ENCODE measurements at regions not wholly inside any gene's neighbourhood (a gene's known extent, or its start where the extent isn't known, plus 50 kb on each side); places are given as distances from the start of the nearest gene placed in this dataset.
A peak's percentile ranks its signal among the peaks of the same experiment; 100 is the strongest.

DNA sequence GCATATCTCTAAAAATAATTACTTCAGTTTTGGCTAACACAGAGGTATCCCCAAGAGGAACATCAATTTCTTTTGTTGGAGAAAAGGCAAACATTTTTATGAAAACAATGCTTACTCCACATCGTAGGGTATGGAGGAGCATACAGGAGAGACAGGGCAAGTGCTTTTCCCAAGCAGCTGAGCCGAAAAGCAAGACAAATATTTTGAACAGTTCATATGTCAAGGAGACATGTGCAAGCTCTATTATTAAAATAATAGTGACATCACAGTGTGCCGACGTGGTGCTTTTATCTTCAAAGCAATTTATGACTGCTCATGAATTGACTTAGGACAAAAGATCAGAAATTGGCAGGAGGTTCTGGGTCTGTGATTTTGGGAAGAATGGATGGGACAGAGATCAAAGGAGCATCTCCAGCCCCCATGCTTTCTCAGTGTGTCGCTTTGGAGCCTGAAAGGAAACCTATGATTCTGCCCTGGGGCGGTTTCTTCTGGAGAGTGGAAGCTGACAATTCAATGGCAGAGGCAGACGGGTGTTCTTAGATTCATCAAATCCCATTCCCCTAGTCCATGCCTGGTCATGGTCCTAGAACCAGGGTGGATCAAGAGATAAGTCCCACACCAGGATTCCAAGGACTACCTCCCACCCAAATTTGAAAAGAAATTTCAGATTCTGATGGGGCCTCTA is 97.1 kb downstream of the JCAD start:
- TF ChIP-seq, protein P1, sequence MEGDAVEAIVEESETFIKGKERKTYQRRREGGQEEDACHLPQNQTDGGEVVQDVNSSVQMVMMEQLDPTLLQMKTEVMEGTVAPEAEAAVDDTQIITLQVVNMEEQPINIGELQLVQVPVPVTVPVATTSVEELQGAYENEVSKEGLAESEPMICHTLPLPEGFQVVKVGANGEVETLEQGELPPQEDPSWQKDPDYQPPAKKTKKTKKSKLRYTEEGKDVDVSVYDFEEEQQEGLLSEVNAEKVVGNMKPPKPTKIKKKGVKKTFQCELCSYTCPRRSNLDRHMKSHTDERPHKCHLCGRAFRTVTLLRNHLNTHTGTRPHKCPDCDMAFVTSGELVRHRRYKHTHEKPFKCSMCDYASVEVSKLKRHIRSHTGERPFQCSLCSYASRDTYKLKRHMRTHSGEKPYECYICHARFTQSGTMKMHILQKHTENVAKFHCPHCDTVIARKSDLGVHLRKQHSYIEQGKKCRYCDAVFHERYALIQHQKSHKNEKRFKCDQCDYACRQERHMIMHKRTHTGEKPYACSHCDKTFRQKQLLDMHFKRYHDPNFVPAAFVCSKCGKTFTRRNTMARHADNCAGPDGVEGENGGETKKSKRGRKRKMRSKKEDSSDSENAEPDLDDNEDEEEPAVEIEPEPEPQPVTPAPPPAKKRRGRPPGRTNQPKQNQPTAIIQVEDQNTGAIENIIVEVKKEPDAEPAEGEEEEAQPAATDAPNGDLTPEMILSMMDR (IDR thresholded peaks at IDR 0.05; ENCODE audit: low read length, missing control alignments): no peak
- no peak overlapping the region for H3K4me3 ChIP-seq (replicated peaks; ENCODE audit: low read depth, low read length)
- no peak for DNase-seq (ENCODE audit: low read depth)

DNA sequence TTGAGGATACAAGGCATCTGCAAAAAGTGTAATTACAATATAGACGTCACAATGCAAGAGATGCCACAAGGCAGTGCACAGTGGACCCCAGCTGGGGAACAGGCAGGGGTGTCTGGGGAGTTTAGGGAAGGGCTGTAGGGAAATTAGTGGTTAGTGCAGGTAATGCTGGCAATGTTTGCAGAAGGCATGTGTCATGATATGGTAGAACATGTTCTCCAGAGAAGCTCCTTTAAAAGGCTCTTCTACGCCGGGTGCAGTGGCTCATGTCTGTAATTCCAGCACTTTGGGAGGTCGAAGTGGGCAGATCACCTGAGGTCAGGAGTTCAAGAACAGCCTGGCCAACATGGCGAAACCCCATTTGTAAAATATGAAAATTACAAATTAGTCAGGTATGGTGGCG is 98.0 kb downstream of the JCAD start:
- no peak overlapping the region for H3K4me3 ChIP-seq (replicated peaks; ENCODE audit: low read depth, low read length)
- TF ChIP-seq, protein P1 (IDR thresholded peaks at IDR 0.05; ENCODE audit: low read length, missing control alignments): no peak
- no peak for DNase-seq (ENCODE audit: low read depth)

DNA sequence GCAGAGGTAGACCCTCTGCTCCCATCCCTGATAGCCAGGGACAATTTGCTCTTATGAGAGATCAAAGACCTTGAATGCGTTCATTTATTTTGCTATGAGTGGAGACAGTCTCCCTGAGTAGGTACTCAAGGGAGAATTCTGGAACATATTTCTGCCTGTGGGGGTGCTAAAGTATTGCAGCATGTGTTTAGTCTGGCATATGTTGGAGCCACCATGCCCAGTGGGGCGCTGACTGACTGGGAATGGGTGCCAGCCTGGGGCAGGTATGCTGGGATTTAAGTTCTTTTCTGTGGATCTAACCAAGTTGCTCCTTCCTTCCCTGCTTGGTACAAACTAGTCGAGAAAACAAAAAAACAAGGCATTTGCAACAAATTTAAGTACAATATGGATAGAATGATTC is 99.1 kb downstream of the JCAD start:
- TF ChIP-seq, protein P1 (IDR thresholded peaks at IDR 0.05; ENCODE audit: low read length, missing control alignments): no peak
- H3K4me3 ChIP-seq (replicated peaks; ENCODE audit: low read depth, low read length): no peak overlapping the region

DNA sequence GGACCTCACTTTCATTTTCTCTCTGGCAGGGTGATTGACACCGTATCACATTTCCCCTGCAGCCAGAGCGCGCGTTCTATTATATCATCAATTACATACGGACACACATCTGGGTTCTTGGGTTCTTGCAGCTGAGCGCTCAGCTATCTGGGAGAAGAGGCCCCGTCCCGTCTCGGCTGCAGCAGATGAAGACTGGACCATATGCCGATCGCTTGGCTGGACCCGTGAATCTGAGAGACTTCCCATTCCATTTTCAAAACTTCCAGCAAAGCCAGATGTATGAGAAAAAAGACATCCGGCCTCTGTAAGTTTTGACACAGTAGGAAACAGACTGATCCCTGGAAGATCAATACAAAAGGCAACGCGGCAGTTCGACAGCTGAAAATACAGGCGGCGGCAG is 99.8 kb downstream of the JCAD start:
- H3K4me3 ChIP-seq (replicated peaks; ENCODE audit: low read depth, low read length): no peak overlapping the region
- no peak for DNase-seq (ENCODE audit: low read depth)
- TF ChIP-seq, protein P1 (IDR thresholded peaks at IDR 0.05; ENCODE audit: low read length, missing control alignments): no peak

More for the DNA sequence above, 99.1 kb downstream of the JCAD start:
- no peak for DNase-seq (ENCODE audit: low read depth)

DNA sequence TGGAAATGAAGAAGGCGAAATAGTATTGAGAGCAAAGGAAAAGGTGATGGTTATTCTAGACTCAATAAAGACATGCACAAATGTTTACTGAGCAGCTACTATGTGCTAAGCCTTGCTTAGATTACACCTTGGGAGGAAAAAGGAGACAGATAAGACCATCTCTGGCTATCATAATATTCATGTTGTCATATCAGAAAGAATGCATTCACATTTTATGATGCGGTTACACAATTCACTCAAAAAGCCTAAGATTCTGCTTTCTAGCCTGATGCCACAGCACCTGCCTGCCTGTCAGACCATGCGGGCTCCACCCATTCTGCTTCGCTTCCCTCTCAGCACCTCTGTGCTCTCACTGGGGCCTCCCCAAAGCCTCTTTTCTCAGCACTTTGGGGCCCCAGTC is 100.9 kb downstream of the JCAD start:
- no peak overlapping the region for H3K4me3 ChIP-seq (replicated peaks; ENCODE audit: low read depth, low read length)
- no peak for DNase-seq (ENCODE audit: low read depth)
- TF ChIP-seq, protein P1 (IDR thresholded peaks at IDR 0.05; ENCODE audit: low read length, missing control alignments): no peak

DNA sequence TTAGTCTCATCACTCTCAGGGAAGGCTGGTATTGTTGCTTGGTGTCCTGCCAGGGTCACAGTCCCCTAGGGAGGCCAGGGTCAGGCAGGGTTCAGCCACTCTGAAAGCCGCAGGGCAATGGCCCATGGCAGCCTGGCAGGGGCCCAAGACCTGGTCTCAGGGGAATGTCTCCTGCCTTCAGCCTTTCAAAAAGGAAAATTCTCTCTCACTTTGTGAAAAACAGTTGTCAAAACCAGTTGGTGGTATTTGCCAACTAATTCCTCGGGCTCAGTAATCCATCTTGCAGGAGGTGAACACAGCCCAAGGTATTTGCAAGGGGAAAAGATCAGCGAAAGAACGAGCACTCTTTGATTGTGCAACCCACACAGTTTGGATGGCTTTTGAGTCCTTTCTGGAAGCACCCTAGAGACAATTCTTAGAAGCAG is 101.5 kb downstream of the JCAD start:
- peak; percentile 68 for DNase-seq (ENCODE audit: low read depth)
- no peak overlapping the region for H3K4me3 ChIP-seq (replicated peaks; ENCODE audit: low read depth, low read length)
- TF ChIP-seq, protein P1 (IDR thresholded peaks at IDR 0.05; ENCODE audit: low read length, missing control alignments): no peak

DNA sequence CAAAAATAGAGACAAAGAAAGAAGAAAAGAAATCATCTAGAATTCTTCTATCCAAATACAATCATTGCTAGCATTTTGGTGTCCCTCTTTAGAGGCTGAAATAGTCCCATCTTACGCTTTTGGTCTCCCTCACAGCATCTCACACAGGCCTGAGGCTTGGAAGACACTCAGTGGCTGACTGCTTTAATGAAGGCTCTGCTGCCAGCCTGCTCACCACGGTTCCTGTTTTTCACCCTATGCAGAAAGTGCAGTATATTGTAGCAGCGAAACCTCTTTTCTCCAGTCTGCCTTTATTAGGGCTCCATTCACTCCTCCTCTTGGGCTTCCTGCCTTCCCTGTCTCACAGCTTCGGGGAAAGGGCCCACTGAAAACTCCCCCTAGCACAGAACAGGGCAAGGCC is 102.2 kb downstream of the JCAD start:
- H3K4me3 ChIP-seq (replicated peaks; ENCODE audit: low read depth, low read length): no peak overlapping the region

More for the DNA sequence above, 102.2 kb downstream of the JCAD start:
- DNase-seq (ENCODE audit: low read depth): no peak
- TF ChIP-seq, protein P1 (IDR thresholded peaks at IDR 0.05; ENCODE audit: low read length, missing control alignments): no peak

Data from fibroblast of pulmonary artery (primary cell).